ENCODE measurements at regions not wholly inside any gene's neighbourhood (a gene's known extent, or its start where the extent isn't known, plus 50 kb on each side); places are given as distances from the start of the nearest gene placed in this dataset.

DNA sequence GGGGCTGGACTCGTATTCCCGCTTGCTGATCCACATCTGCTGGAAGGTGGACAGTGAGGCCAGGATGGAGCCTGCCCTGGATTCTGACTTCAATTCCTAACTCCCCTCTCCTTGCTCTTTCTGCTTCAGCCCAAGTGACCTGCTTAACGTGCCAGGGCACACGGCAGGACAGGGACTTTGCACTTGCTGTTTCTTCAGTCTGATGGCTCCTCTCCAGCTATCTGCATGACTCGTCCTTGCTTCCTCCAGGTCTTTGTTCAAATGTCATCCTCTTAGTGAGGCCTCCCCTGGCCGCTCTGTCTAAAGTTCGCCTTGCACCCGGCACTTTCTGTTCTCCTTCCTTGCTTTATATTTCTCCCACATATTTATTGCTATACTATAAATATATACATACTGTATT, 357.6 kb downstream of the MTX2 start:
- Histone ChIP-seq H3K27ac (no peak overlapping the region), H3K79me2 (ENCODE audit: low read depth) (no peaks in the 10 kb centered on the region), H3K27me3 (ENCODE audit: insufficient read depth, low read depth) (no peaks in the 10 kb centered on the region), H4K20me1 (ENCODE audit: insufficient read depth) (no peaks in the 10 kb centered on the region; the same call in 1 of the 2 replicates), H3K36me3 (ENCODE audit: low read depth) (no peaks in the 10 kb centered on the region), H3F3A (ENCODE audit: insufficient read depth, low read depth) (no peaks in the 10 kb centered on the region), H3K9me2 (ENCODE audit: insufficient read depth) (0 out of 2 replicates have a peak, but pooled peaks cover 5% of the 10 kb centered on the region), H2AFZ (no peak overlapping the region), H3K4me1 (replicated peaks; ENCODE audit: insufficient read depth) (no peaks in the 10 kb centered on the region), H3K4me2 (no peak overlapping the region), H3K9me3 (ENCODE audit: insufficient read depth, low read depth) (0 out of 2 replicates have a peak, but pooled peaks cover 3% of the 10 kb centered on the region), H3K4me3 (no peak overlapping the region)
- no TSS peak for BruUV-seq (replicated peaks)
- TF ChIP-seq EZH2 (IDR thresholded peaks at IDR 0.05; ENCODE audit: low read depth) = no peak
- TF ChIP-seq, protein P1, sequence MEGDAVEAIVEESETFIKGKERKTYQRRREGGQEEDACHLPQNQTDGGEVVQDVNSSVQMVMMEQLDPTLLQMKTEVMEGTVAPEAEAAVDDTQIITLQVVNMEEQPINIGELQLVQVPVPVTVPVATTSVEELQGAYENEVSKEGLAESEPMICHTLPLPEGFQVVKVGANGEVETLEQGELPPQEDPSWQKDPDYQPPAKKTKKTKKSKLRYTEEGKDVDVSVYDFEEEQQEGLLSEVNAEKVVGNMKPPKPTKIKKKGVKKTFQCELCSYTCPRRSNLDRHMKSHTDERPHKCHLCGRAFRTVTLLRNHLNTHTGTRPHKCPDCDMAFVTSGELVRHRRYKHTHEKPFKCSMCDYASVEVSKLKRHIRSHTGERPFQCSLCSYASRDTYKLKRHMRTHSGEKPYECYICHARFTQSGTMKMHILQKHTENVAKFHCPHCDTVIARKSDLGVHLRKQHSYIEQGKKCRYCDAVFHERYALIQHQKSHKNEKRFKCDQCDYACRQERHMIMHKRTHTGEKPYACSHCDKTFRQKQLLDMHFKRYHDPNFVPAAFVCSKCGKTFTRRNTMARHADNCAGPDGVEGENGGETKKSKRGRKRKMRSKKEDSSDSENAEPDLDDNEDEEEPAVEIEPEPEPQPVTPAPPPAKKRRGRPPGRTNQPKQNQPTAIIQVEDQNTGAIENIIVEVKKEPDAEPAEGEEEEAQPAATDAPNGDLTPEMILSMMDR (conservative IDR thresholded peaks at IDR 0.05) = no peak
- ChIA-PET CTCF (no interaction called here), POLR2A (ENCODE audit: unreplicated experiment) (no interaction called here)
- no peak for DNase-seq
- intact Hi-C loops (cut with micrococcal nuclease; ENCODE audit: unreplicated experiment) = no loop called here

DNA sequence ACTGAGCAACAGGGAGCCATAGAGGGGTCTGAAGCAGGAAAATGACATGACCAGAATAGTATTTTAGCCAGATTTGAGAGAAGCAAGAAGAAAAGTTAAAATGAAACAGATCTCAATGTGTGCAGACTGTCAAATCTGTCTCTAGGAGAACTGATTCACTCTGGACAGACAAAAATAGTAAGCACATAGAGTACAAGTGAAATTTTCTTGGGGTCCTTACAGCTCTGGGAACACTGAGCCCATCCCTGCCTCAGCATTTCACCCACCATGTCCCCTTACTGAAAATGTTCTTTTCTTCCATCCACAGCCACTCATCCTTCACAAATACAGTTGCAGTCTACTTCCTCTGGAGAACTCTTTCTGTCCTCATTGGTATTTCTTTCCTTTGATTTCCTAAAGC, 359.2 kb downstream of the MTX2 start:
- H3K27me3 ChIP-seq (ENCODE audit: insufficient read depth, low read depth) = no peaks in the 10 kb centered on the region
- H3K79me2 ChIP-seq (ENCODE audit: low read depth) = no peaks in the 10 kb centered on the region
- POLR2A ChIA-PET (ENCODE audit: unreplicated experiment) = interaction anchor here (0.6 kb wide), 1 partner anchor 567 kb away, joined by 13 read pairs; no protein-coding TSS in a partner anchor
- no peaks in the 10 kb centered on the region for H3K4me1 ChIP-seq (replicated peaks; ENCODE audit: insufficient read depth)
- no peak for DNase-seq
- no peaks in the 10 kb centered on the region for H3K36me3 ChIP-seq (ENCODE audit: low read depth)
- H3K4me2 ChIP-seq = no peak overlapping the region
- H3K9me2 ChIP-seq (ENCODE audit: insufficient read depth) = 0 out of 2 replicates have a peak, but pooled peaks cover 5% of the 10 kb centered on the region
- H3F3A ChIP-seq (ENCODE audit: insufficient read depth, low read depth) = no peaks in the 10 kb centered on the region
- H2AFZ ChIP-seq = no peak overlapping the region
- no peak overlapping the region for H3K27ac ChIP-seq
- TF ChIP-seq EZH2 (IDR thresholded peaks at IDR 0.05; ENCODE audit: low read depth) = no peak
- TF ChIP-seq, protein P1 (conservative IDR thresholded peaks at IDR 0.05) = no peak
- CTCF ChIA-PET = no interaction called here
- no peak overlapping the region for H3K4me3 ChIP-seq
- no peaks in the 10 kb centered on the region; the same call in 1 of the 2 replicates for H4K20me1 ChIP-seq (ENCODE audit: insufficient read depth)
- 0 out of 2 replicates have a peak, but pooled peaks cover 3% of the 10 kb centered on the region for H3K9me3 ChIP-seq (ENCODE audit: insufficient read depth, low read depth)
- BruUV-seq (replicated peaks) = no TSS peak
- intact Hi-C loops (cut with micrococcal nuclease; ENCODE audit: unreplicated experiment) = no loop called here

DNA sequence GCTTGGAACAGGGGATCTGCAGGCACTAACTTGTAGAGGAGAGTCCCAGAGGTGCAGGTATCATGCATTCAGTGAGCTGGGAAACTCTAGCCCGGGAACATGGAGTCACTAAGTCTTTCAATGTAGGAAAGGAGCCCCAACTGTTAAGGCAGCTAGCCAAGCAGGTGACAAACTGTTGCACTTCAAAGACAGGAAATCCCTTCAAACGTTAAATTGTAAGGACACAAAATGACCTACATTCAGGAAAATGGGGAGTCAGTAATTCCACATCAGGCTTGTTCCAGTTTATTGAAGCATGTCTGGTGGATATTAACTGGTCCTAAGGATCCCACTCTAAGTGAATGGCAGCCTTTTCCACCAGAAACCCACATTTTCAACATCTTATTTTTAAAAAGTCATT, 364.5 kb downstream of the MTX2 start:
- Histone ChIP-seq H3K27me3 (ENCODE audit: insufficient read depth, low read depth) (no peaks in the 10 kb centered on the region), H2AFZ (no peak overlapping the region), H4K20me1 (ENCODE audit: insufficient read depth) (no peaks in the 10 kb centered on the region), H3K9me2 (ENCODE audit: insufficient read depth) (no peaks in the 10 kb centered on the region), H3K27ac (no peak overlapping the region), H3F3A (ENCODE audit: insufficient read depth, low read depth) (no peaks in the 10 kb centered on the region), H3K4me2 (no peak overlapping the region), H3K9me3 (ENCODE audit: insufficient read depth, low read depth) (no peaks in the 10 kb centered on the region), H3K4me1 (replicated peaks; ENCODE audit: insufficient read depth) (no peaks in the 10 kb centered on the region), H3K79me2 (ENCODE audit: low read depth) (no peaks in the 10 kb centered on the region), H3K36me3 (ENCODE audit: low read depth) (no peaks in the 10 kb centered on the region), H3K4me3 (no peak overlapping the region)
- intact Hi-C loops (cut with micrococcal nuclease; ENCODE audit: unreplicated experiment) = no loop called here
- ChIA-PET POLR2A (ENCODE audit: unreplicated experiment) (no interaction called here), CTCF (interaction anchor here (1.2 kb wide), 1 partner anchor 79 kb away, joined by 4 read pairs; no protein-coding TSS in a partner anchor)
- BruUV-seq (replicated peaks) = no TSS peak
- no peak for TF ChIP-seq EZH2 (IDR thresholded peaks at IDR 0.05; ENCODE audit: low read depth)
- TF ChIP-seq, protein P1 (conservative IDR thresholded peaks at IDR 0.05) = no peak
- DNase-seq = no peak

Data from PC-9 (cell line).